RPMI7951 (cell line): ENCODE measurements at regions not wholly inside any gene's neighbourhood (a gene's known extent, or its start where the extent isn't known, plus 50 kb on each side); places are given as distances from the start of the nearest gene placed in this dataset.

Source experiments
- DNase-seq: peaks from one replicate; pipeline ENCODE4 v3.0.0-alpha.2; 2012; ENCODE audit warnings: low read depth

DNA sequence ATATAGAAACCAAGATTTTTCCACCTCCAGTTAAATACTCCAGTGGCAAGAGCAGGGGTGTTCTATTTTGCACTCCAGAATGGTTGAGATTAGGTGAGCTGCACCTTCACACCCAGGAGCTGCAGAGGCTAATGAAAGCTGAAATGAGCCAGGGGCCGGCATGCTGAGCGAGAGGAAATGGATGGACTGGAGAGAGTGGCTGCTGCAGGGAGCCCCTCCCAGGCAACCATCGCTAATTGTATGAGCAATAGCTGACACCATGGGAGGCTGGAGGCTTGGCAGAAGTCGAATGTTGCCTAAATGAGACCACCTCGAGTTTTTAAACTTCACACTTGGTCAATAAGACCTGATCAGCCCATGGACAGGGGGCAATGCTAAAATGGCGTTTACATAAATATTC is 301.8 kb upstream of the TMPO start:
- DNase-seq: no peak

GRCh38 chr12:98217257-98217656 is 298.1 kb upstream of the TMPO start:
- no peak for DNase-seq

DNA sequence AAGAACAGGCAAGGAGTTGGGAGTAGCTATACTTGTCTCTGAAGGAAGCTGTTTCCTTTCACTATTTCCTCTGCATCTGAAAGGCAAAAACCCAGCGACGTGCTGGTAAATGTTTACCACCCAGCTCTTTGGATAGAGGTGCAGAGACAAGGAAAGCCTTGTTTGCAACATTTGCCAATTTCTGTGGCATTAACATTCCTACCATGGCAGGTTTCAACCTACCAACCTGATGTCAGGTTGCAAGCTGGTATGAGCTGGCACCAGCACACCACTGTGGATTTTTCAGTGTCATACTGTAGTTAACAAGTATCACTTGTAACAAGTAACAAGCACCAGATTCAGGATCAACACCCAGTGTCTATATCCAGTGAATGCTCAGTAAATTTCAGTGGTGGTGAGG is 294.8 kb upstream of the TMPO start:
- no peak for DNase-seq

DNA sequence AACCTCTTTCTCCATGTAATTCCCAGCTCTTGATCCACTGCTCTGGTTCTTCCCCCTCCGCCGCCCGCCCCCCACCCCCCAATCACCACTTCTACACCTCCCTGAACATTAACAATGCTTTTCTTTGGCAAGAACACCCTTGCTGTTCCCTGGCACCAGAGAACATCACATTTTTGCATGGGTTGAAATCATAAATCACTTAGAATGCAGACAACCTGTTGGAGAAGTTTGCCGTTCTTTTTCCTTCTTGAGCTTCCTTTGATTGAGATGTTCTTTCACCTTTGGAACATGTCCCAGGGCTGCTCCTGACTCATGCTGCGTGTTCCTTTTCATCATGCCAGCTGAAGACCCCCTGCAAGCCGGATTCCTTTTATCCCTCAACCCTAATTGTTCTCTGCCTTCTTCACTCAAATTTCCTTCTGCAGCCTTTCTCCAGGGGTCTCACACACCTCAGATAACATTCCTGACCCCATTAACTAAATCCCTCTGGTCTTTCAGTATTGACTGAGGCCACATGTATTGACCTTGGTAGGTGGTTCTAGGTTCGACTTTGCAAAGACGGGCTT is 294.1 kb upstream of the TMPO start:
- DNase-seq: no peak

GRCh38 chr12:98222135-98222534 is 293.3 kb upstream of the TMPO start:
- no peak for DNase-seq

DNA sequence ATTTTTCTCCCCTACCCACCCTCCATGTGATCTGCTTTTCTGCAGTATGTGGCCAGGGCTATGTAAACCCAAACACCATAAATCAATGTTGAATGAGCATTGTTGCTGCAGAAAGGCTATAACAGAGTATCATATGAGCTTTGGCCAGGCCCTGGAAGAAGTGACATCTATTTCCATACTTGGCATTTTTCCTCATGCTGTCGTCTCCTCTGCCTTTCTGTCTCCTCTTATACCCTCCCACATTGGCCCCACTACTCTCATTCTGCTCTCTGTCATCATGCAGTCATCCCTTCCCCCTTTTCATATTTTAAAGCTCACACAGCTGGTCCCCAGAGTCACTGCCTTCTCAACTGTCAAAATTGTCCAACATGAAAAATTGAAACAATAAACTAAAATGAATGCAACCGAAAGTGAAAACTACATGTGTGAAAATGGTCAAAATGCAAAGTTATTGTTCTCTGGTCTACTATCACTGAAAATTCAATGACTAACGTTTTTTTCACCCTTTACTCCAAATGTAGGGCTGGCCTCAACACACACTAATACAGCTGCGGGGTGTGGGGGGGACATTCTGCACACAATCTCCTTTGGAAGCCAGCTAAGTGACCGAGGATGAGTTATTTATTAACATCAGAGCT is 290.7 kb upstream of the TMPO start:
- no peak for DNase-seq

DNA sequence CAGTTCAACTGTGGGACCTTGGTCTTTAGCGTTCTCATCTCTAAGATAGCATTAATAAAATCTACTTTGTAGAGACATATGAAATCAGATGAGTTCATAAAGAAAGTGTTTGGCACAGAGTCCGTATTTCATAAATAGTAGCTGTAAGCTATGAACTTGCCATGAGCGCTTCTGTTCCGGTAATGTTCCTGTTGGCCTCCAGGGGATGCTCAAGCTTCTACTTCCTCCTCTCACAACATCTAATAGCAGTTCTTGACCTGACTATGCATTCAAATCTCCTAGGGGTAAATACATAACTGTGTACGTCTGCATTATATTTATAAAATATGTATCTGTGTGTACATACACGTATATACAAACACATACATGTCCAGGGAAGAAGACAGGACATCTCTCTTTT is 288.2 kb upstream of the TMPO start:
- DNase-seq: no peak

DNA sequence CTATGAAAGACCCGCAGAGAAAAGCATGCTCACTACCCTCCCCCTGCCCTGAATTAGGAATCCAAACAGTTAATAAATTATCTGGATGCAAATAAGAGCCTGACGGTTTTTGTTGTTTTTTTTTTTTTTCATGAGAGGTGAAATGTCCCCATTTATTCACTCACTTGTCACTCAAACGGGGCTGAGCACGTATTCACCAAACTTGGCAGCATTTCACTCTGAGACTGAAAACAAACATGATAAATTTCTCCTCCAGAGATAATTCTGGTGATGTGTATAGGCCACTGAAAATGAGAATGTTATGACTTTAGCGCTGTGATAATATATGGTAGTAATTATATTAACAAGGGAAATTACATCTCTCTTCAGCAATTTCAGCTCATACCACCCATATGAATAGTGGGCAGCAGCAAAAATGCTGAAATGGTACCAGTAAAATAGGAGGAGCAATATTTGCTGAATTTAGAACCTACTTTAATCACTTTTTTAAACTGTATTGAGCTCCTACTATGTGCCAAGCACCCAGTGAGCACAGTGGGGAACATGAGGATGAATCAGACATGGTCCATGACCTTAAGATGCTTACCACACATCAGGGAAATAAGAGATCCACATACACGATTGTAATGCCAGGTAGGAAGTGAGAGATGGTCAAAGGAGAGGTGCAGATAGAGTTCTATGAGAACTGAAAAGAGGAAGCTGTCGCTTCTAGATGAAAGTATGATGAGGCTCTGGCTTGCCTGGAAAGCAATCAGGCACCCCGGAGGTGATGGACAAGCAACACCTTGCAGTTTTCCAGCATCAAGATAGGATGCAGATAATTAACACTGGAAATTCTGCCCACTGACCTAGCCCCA is 286.5 kb upstream of the TMPO start:
- no peak for DNase-seq

- no peak for DNase-seq
Measured at GRCh38 chr12:98229540-98229924, 285.9 kb upstream of the TMPO start.

- no peak for DNase-seq
Measured at GRCh38 chr12:98232753-98233390, 282.5 kb upstream of the TMPO start.

DNA sequence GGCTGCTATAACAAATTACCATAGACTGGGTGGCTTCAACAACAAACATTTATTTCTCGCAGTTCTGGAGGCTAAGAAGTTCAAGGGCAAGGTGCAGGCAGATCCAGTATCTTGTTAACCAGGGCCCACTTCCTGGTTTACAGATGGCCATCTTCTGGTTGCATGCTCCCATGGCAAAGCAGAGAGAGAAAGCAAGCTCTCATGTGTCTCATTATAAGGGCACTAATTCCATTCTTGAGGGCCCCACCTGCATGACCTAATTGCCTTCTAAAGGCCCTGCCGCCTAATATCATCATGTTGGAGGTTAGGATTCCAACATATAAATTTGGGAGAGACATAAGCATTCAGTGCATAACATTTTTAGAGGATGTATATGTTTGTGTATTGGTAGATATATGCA is 280.1 kb upstream of the TMPO start:
- DNase-seq: no peak

DNA sequence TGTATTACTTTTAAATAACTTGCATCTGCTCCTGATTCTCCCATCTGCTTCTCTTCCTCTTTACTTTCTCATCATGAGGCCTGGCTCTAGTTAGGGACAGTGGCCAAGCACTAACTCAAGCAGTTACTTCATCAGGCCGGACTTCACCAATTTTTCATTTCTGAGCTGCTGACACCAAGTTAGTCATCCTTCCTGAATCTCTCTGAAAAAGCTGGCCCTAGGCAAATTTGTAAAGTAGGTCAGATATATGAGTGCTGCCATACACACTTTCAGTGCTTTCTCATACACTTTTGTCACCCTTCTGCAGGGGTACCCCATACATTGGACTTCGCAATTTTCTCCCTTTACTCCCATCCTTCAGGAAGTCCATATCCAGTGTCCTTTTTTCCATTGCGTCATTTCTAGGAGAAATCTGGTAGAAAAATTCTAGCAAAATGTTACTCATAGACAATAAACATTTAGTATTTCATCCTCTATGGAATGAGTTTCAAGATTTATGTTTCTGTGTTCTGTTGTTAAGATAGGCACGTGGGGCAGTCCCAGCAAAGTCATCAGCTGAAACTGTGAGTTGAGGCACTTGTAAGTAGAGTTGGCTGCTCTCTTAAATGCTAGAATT is 276.8 kb upstream of the TMPO start:
- DNase-seq: peak; percentile 33

DNA sequence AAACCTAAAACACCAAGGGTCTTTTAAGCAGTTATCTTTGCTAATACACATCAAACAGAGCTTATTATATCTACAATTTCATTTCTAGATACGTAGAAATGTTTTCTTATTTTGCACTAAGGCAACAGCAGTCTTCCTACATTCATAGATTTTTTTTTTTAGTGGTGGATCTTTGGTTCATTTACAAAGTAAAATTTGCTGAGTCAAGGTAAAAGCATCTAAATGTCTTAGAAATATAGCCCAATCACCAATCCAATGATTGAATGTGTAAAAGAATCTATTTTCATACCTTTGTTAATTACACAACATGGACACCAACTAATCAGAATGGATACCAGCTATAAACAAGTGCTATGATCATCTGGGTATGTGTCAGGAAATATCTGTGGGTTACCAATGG is 272.2 kb upstream of the TMPO start:
- no peak for DNase-seq

DNA sequence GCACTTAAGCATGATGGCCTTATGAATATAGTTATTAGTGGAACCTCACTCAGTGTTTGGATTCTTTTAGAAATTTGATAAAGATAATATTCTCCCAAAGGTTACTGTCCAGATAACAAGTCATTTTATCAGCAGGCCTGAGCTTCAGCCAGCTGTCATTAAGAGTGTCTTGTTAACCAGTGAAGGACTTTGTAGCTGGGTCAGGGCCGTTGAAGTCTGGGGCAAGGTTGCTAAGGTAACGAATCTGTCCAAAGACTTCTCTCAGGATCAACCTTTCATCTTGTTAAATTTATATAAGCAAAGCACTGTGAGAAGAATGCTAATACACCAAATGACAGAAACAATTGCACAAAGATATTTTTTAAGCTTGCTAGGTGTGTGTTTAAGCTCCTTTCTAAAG is 271.3 kb upstream of the TMPO start:
- no peak for DNase-seq

GRCh38 chr12:98253207-98254037 is 262.0 kb upstream of the TMPO start:
- DNase-seq: no peak

DNA sequence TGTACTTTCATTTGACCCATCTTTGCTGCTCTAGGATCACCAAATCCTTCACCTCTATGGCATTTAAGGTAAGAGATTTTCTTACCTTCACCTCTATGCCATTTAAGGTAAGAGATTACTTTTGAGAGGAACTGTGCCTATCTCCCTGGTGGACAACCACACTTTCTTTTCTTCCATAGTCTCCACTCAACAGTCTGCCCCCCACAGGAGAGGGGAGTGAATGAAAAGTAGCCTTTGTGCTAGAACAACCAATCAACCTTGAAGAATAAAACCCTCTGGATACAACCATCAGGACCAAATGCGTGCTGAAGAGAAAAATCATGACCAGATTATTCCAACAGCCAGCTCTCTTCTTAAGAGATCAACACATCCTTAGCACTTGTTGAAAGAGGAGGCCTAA is 258.6 kb upstream of the TMPO start:
- no peak for DNase-seq

DNA sequence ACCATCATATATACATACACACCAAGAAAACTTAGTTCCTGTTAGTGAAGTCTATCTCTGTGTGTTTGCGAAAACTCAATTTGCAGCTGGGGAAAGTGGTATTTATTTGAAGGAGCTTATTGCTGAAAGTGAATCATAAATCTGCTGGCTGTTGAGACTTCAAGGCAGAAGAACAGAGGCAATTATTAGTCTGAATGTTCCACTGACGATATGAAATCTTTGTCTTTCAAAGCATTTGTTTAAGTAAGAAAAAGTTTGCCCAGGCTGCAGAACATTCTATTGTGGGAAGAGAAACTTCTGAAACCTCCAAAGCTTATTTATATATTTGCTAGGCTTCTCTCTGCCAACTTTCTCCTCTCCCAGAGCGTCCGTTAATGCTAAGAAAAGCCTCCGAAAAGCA is 255.7 kb upstream of the TMPO start:
- no peak for DNase-seq

DNA sequence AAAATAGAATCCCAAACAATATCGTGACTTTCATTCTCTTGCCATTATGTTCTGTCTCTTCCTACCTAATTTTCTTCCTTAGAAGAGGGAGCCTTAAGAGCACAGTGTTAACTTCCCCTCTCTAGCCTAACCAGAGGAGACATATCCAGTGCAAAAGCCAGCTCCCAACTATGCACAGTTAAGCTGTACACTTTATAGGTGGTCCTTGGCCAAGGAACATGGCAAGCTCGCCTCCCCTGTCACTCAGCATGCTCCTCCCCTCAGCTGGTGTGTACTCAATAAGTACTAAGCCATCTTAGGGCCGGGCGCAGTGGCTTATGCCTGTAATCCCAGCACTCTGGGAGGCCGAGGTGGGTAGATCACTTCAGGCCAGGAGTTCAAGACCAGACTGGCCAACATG is 255.1 kb upstream of the TMPO start:
- no peak for DNase-seq

DNA sequence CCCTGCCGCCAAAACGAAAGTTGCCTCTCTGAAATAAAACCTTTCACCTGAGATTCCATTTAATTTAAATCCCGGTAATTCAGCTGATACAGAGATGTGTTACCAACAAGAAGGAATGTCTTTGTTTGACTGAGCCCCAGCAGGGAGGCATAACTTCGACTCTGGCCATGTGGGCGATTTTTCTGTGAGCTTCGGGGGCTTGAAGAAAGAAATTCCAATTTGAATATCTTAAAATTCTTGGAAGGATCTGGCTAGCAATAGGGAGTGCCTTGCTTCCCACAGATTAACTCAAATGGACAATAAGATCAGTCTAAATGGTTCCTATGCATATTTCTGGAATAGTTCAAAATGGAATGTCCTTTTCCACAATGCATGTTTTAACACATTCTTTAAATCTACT is 252.5 kb upstream of the TMPO start:
- no peak for DNase-seq

DNA sequence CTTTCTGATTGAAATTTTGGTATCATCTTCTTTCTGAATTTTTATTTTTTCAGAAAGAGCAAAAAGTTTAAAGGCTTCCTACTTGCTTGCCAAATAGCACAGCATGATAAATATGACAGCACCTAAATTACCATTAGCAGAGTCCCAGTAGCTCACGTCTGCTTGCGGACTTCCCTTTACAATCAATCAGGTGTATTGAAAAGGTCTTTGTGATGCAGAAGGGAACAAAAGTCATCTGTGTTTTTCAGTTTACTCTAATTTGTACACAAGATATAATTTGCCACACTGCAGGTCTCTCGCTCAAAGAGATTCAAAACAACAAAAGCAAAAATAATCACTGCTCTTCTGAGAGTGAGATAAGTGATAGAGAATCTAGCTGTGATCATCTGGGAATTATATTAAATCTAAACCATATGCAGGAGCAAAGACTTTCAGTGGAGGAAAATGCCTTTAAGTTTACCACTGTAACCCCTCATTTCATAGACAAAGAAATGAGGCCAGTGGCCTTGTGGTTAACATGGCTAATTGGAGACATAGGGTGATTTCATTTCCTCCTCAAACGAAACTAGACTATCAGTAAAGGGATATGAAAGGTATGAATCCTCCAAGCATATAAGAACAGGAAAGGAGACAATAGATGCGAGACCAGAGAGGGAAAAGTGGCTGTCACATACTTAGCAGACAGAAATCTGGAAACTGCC is 240.8 kb upstream of the TMPO start:
- DNase-seq: no peak

- DNase-seq: no peak
Measured at GRCh38 chr12:98275131-98275475, 240.3 kb upstream of the TMPO start.
